ENCODE measurements at regions not wholly inside any gene's neighbourhood (a gene's known extent, or its start where the extent isn't known, plus 50 kb on each side); places are given as distances from the start of the nearest gene placed in this dataset.
"Not testable (repeated sequence)": the region's sequence is repeated elsewhere in the genome, so short reads cannot be mapped to it uniquely, and the experiment has no call there.

GRCh38 chr18:35827275-35827902 lies 145.1 kb upstream of the RMP24 start:
- DNase-seq = no peak

GRCh38 chr18:35827903-35828275 lies 144.6 kb upstream of the RMP24 start:
- no peak for DNase-seq

GRCh38 chr18:35828591-35828990 lies 143.9 kb upstream of the RMP24 start:
- no peak for DNase-seq

- DNase-seq = no peak
Observed at GRCh38 chr18:35835366-35835765, 137.1 kb upstream of the RMP24 start.

- no peak for DNase-seq
Observed at GRCh38 chr18:35835833-35836232, 136.6 kb upstream of the RMP24 start.

- no peak for DNase-seq
Observed at GRCh38 chr18:35836932-35837331, 135.5 kb upstream of the RMP24 start.

GRCh38 chr18:35837922-35838496 lies 134.5 kb upstream of the RMP24 start:
- DNase-seq = no peak

- DNase-seq = no peak
Observed at GRCh38 chr18:35841283-35841682, 131.2 kb upstream of the RMP24 start.

- DNase-seq = no peak
Observed at GRCh38 chr18:35842536-35842935, 129.9 kb upstream of the RMP24 start.

GRCh38 chr18:35848321-35848720 lies 124.2 kb upstream of the RMP24 start:
- DNase-seq = not testable (repeated sequence)

GRCh38 chr18:35849241-35849640 lies 123.2 kb upstream of the RMP24 start:
- DNase-seq = not testable (repeated sequence)

- no peak for DNase-seq
Observed at GRCh38 chr18:35851286-35851970, 121.1 kb upstream of the RMP24 start.

GRCh38 chr18:35852786-35853185 lies 119.7 kb upstream of the RMP24 start:
- no peak for DNase-seq

GRCh38 chr18:35854095-35854494 lies 118.4 kb upstream of the RMP24 start:
- DNase-seq = no peak

- DNase-seq = no peak
Observed at GRCh38 chr18:35856178-35856577, 116.3 kb upstream of the RMP24 start.

- not testable (repeated sequence) for DNase-seq
Observed at GRCh38 chr18:35856721-35857120, 115.8 kb upstream of the RMP24 start.

- not testable (repeated sequence) for DNase-seq
Observed at GRCh38 chr18:35857581-35857980, 114.9 kb upstream of the RMP24 start.

GRCh38 chr18:35861367-35862118 lies 110.9 kb upstream of the RMP24 start:
- no peak for DNase-seq

GRCh38 chr18:35862119-35862640 lies 110.3 kb upstream of the RMP24 start:
- DNase-seq = no peak

- DNase-seq = no peak
Observed at GRCh38 chr18:35864916-35865315, 107.6 kb upstream of the RMP24 start.

- DNase-seq = no peak
Observed at GRCh38 chr18:35868915-35869314, 103.6 kb upstream of the RMP24 start.

- no peak for DNase-seq
Observed at GRCh38 chr18:35871337-35871736, 101.1 kb upstream of the RMP24 start.

GRCh38 chr18:35875566-35875965 lies 96.9 kb upstream of the RMP24 start:
- DNase-seq = no peak

All from CD4-positive, alpha-beta T cell treated with Interleukin-4 for 1 hour (primary cell).